ENCODE measurements at regions not wholly inside any gene's neighbourhood (a gene's known extent, or its start where the extent isn't known, plus 50 kb on each side); places are given as distances from the start of the nearest gene placed in this dataset.

GRCh38 chr14:50008974-50009373 lies 107.4 kb downstream of the VCPKMT start:
- TF ChIP-seq CTCF (IDR thresholded peaks at IDR 0.05) (no peak), POLR2A (IDR thresholded peaks at IDR 0.05) (no peak), POLR2AphosphoS5 (IDR thresholded peaks at IDR 0.05) (no peak)
